Trophoblast cell (in vitro differentiated cells and primary cell): ENCODE measurements at regions not wholly inside any gene's neighbourhood (a gene's known extent, or its start where the extent isn't known, plus 50 kb on each side); places are given as distances from the start of the nearest gene placed in this dataset.

Experiments used
- DNase-seq, 2 donors: peaks; one replicate each; pipeline ENCODE4 v3.0.0-alpha.2; 2016
- H2AFZ ChIP-seq: 2 replicates; pipeline ENCODE4 v1.6.1; 2013; ENCODE audit warnings: low read length, moderate library complexity, mild to moderate bottlenecking; ENCODE audit not compliant: insufficient read depth, poor library complexity
- H2AK5ac ChIP-seq: 2 replicates; pipeline ENCODE4 v1.6.1; 2013; ENCODE audit warnings: mild to moderate bottlenecking, low read length
- H2BK120ac ChIP-seq: 2 replicates; pipeline ENCODE4 v1.6.1; 2013; ENCODE audit warnings: low read length, mild to moderate bottlenecking, moderate library complexity; ENCODE audit not compliant: insufficient read depth, poor library complexity
- H2BK12ac ChIP-seq: 2 replicates; pipeline ENCODE4 v1.6.1; 2013; ENCODE audit warnings: mild to moderate bottlenecking, low read length, moderate library complexity
- H2BK5ac ChIP-seq: 2 replicates; pipeline ENCODE4 v1.6.1; 2013; ENCODE audit warnings: low read length, low read depth, moderate library complexity, mild to moderate bottlenecking; ENCODE audit not compliant: poor library complexity
- H3K14ac ChIP-seq: 2 replicates; pipeline ENCODE4 v1.6.1; 2013; ENCODE audit warnings: mild to moderate bottlenecking, low read length
- H3K18ac ChIP-seq: 2 replicates; pipeline ENCODE4 v1.6.1; 2013; ENCODE audit warnings: mild to moderate bottlenecking, low read length
- H3K23ac ChIP-seq: 2 replicates; pipeline ENCODE4 v1.6.1; 2013; ENCODE audit warnings: low read length
- H3K27ac ChIP-seq: 2 replicates; pipeline ENCODE4 v1.5.1; 2013; ENCODE audit warnings: low read depth, mild to moderate bottlenecking, inconsistent platforms, low read length, moderate library complexity
- H3K27me3 ChIP-seq: 2 replicates; pipeline ENCODE4 v1.6.1; 2013; ENCODE audit warnings: inconsistent platforms, mild to moderate bottlenecking, low read length, moderate library complexity; ENCODE audit not compliant: insufficient read depth
- H3K36me3 ChIP-seq, 2 experiments: 1 replicate in 1 of 2; 2 replicates in 1 of 2; pipeline ENCODE4 v1.6.1; 2013; ENCODE audit warnings: low read length in 2 of 2, mild to moderate bottlenecking in 2 of 2, moderate library complexity in 1 of 2; ENCODE audit not compliant: insufficient read depth in 2 of 2, control insufficient read depth in 1 of 2
- H3K4ac ChIP-seq: 2 replicates; pipeline ENCODE4 v1.6.1; 2013; ENCODE audit warnings: low read depth, mild to moderate bottlenecking, low read length, moderate library complexity
- H3K4me1 ChIP-seq, 2 experiments: 1 replicate in 1 of 2; 2 replicates in 1 of 2; pipeline ENCODE4 v1.6.1; 2013; ENCODE audit warnings: low read length in 2 of 2, mild to moderate bottlenecking in 2 of 2, moderate library complexity in 1 of 2; ENCODE audit not compliant: insufficient read depth in 2 of 2, control insufficient read depth in 1 of 2
- H3K4me2 ChIP-seq: 2 replicates; pipeline ENCODE4 v1.6.1; 2013; ENCODE audit warnings: inconsistent platforms, mild to moderate bottlenecking, low read length, moderate library complexity
- H3K4me3 ChIP-seq: 2 replicates; pipeline ENCODE4 v1.5.1; 2013; ENCODE audit warnings: mild to moderate bottlenecking, low read depth, low read length, inconsistent platforms
- H3K79me1 ChIP-seq: one replicate; pipeline ENCODE4 v1.6.1; 2013; ENCODE audit warnings: low read length
- H3K79me2 ChIP-seq: 2 replicates; pipeline ENCODE4 v1.6.1; 2013; ENCODE audit warnings: low read length, mild to moderate bottlenecking; ENCODE audit not compliant: control insufficient read depth, insufficient read depth, poor library complexity
- H3K9ac ChIP-seq: 2 replicates; pipeline ENCODE4 v1.6.1; 2013; ENCODE audit warnings: mild to moderate bottlenecking, low read length
- H3K9me3 ChIP-seq: 2 replicates; pipeline ENCODE4 v1.6.1; 2013; ENCODE audit warnings: low read depth, mild to moderate bottlenecking, control low read depth, inconsistent platforms, low read length; ENCODE audit not compliant: insufficient read depth
- H4K12ac ChIP-seq: 2 replicates; pipeline ENCODE4 v1.6.1; 2013; ENCODE audit warnings: low read depth, mild to moderate bottlenecking, low read length, moderate library complexity
- H4K8ac ChIP-seq: 2 replicates; pipeline ENCODE4 v1.6.1; 2013; ENCODE audit warnings: low read depth, mild to moderate bottlenecking, low read length, moderate library complexity
- H4K91ac ChIP-seq: one replicate; pipeline ENCODE4 v1.6.1; 2013; ENCODE audit warnings: low read depth, mild to moderate bottlenecking, low read length, moderate library complexity
- WGBS: extraction: QIAGEN DNeasy Blood & Tissue Kit; methylation state at CpG from one replicate; pipeline ENCODE4 v1.1.7; 2013; ENCODE audit warnings: missing lambda C conversion rate; ENCODE audit not compliant: insufficient read length, insufficient coverage; ENCODE audit errors: extremely low coverage; 5-methylcytosine and 5-hydroxymethylcytosine counted together

GRCh38 chr17:53649201-53649600, 173.5 kb upstream of the KIF2B start:
- Histone ChIP-seq H2AFZ (no peak overlapping the region), H4K12ac (no peak overlapping the region), H3K79me1 (no peaks in the 10 kb centered on the region), H2BK5ac (no peak overlapping the region), H3K27me3 (no peaks in the 10 kb centered on the region), H4K91ac (no peak overlapping the region), H3K4ac (no peak overlapping the region), H2AK5ac (no peak overlapping the region), H3K23ac (no peak overlapping the region), H3K18ac (no peak overlapping the region), H3K27ac (no peak overlapping the region), H3K9me3 (no peaks in the 10 kb centered on the region), H3K14ac (no peak overlapping the region), H4K8ac (no peak overlapping the region), H3K4me1 (no peaks in the 10 kb centered on the region), H2BK120ac (no peak overlapping the region), H3K4me3 (no peak overlapping the region), H2BK12ac (no peak overlapping the region), H3K79me2 (no peaks in the 10 kb centered on the region), H3K36me3 (no peaks in the 10 kb centered on the region), H3K9ac (no peak overlapping the region), H3K4me2 (no peak overlapping the region)
- DNase-seq: no peak
- WGBS: no CpG with 5 or more reads among the region's 1 CpG

- H3K4ac ChIP-seq: no peak overlapping the region
- no CpG with 5 or more reads among the region's 2 CpGs for WGBS
Measured at GRCh38 chr17:53646835-53647234, 175.9 kb upstream of the KIF2B start.

GRCh38 chr17:53640808-53641207, 181.9 kb upstream of the KIF2B start:
- H2AK5ac ChIP-seq: no peak overlapping the region
- no peak for DNase-seq
- no peak overlapping the region for H2BK12ac ChIP-seq
- no peaks in the 10 kb centered on the region for H3K79me1 ChIP-seq
- no peak overlapping the region for H3K9ac ChIP-seq
- H4K91ac ChIP-seq: no peak overlapping the region
- no peak overlapping the region for H3K4me3 ChIP-seq
- no peaks in the 10 kb centered on the region for H3K4me1 ChIP-seq
- H3K27me3 ChIP-seq: no peaks in the 10 kb centered on the region
- H3K9me3 ChIP-seq: no peaks in the 10 kb centered on the region
- no peak overlapping the region for H3K4ac ChIP-seq
- no peak overlapping the region for H3K18ac ChIP-seq
- H3K27ac ChIP-seq: no peak overlapping the region
- no peaks in the 10 kb centered on the region for H3K36me3 ChIP-seq
- no peak overlapping the region for H3K23ac ChIP-seq
- H4K8ac ChIP-seq: no peak overlapping the region
- no peak overlapping the region for H4K12ac ChIP-seq
- no peaks in the 10 kb centered on the region for H3K79me2 ChIP-seq
- H2BK5ac ChIP-seq: no peak overlapping the region
- H3K14ac ChIP-seq: no peak overlapping the region
- no peak overlapping the region for H3K4me2 ChIP-seq
- H2BK120ac ChIP-seq: no peak overlapping the region
- H2AFZ ChIP-seq: no peak overlapping the region
- WGBS: no CpG with 5 or more reads among the region's 1 CpG

More at GRCh38 chr17:53646835-53647234, 175.9 kb upstream of the KIF2B start:
- no peak for DNase-seq
- Histone ChIP-seq H3K18ac (no peak overlapping the region), H4K12ac (no peak overlapping the region), H2AFZ (no peak overlapping the region), H4K8ac (no peak overlapping the region), H3K14ac (no peak overlapping the region), H3K27me3 (no peaks in the 10 kb centered on the region), H3K4me3 (no peak overlapping the region), H3K23ac (no peak overlapping the region), H3K4me2 (no peak overlapping the region), H3K79me2 (no peaks in the 10 kb centered on the region), H2AK5ac (no peak overlapping the region), H3K36me3 (no peaks in the 10 kb centered on the region), H2BK5ac (no peak overlapping the region), H2BK12ac (no peak overlapping the region), H4K91ac (no peak overlapping the region), H3K4me1 (no peaks in the 10 kb centered on the region), H3K79me1 (no peaks in the 10 kb centered on the region), H2BK120ac (no peak overlapping the region), H3K9me3 (no peaks in the 10 kb centered on the region), H3K9ac (no peak overlapping the region), H3K27ac (no peak overlapping the region)

- H3K18ac ChIP-seq: no peak overlapping the region
- no peaks in the 10 kb centered on the region for H3K36me3 ChIP-seq
- no peaks in the 10 kb centered on the region for H3K4me1 ChIP-seq
- H2BK5ac ChIP-seq: no peak overlapping the region
- WGBS: no CpG with 5 or more reads among the region's 1 CpG
- no peak overlapping the region for H4K8ac ChIP-seq
- H3K4ac ChIP-seq: no peak overlapping the region
- H3K79me1 ChIP-seq: no peaks in the 10 kb centered on the region
- no peak overlapping the region for H2AK5ac ChIP-seq
- no peaks in the 10 kb centered on the region for H3K27me3 ChIP-seq
- H4K91ac ChIP-seq: no peak overlapping the region
- H3K4me2 ChIP-seq: no peak overlapping the region
- H3K4me3 ChIP-seq: no peak overlapping the region
- no peaks in the 10 kb centered on the region for H3K79me2 ChIP-seq
- H4K12ac ChIP-seq: no peak overlapping the region
- H3K9ac ChIP-seq: no peak overlapping the region
- H2AFZ ChIP-seq: no peak overlapping the region
- no peaks in the 10 kb centered on the region for H3K9me3 ChIP-seq
- H2BK120ac ChIP-seq: no peak overlapping the region
- no peak overlapping the region for H3K14ac ChIP-seq
- DNase-seq: no peak
- H3K23ac ChIP-seq: no peak overlapping the region
- no peak overlapping the region for H3K27ac ChIP-seq
- H2BK12ac ChIP-seq: no peak overlapping the region
Measured at GRCh38 chr17:53635444-53635843, 187.3 kb upstream of the KIF2B start.
